ENCODE measurements at regions not wholly inside any gene's neighbourhood (a gene's known extent, or its start where the extent isn't known, plus 50 kb on each side); places are given as distances from the start of the nearest gene placed in this dataset.

- Mint-ChIP-seq H3K4me3 (no peak overlapping the region), H3K27me3 (ENCODE audit: insufficient read depth) (peaks cover 4% of the 10 kb centered on the region), H3K36me3 (ENCODE audit: low read depth) (0 out of 2 replicates have a peak, but pooled peaks cover 7% of the 10 kb centered on the region), H3K9me3 (peaks cover 11% of the 10 kb centered on the region), H3K27ac (no peak overlapping the region), H3K4me1 (ENCODE audit: low read depth) (no peaks in the 10 kb centered on the region)
- TF ChIP-seq, protein P1, sequence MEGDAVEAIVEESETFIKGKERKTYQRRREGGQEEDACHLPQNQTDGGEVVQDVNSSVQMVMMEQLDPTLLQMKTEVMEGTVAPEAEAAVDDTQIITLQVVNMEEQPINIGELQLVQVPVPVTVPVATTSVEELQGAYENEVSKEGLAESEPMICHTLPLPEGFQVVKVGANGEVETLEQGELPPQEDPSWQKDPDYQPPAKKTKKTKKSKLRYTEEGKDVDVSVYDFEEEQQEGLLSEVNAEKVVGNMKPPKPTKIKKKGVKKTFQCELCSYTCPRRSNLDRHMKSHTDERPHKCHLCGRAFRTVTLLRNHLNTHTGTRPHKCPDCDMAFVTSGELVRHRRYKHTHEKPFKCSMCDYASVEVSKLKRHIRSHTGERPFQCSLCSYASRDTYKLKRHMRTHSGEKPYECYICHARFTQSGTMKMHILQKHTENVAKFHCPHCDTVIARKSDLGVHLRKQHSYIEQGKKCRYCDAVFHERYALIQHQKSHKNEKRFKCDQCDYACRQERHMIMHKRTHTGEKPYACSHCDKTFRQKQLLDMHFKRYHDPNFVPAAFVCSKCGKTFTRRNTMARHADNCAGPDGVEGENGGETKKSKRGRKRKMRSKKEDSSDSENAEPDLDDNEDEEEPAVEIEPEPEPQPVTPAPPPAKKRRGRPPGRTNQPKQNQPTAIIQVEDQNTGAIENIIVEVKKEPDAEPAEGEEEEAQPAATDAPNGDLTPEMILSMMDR (IDR thresholded peaks at IDR 0.05): no peak
- DNase-seq: no peak
These were observed 91.0 kb upstream of the MB21D2 start for GRCh38 chr3:193008654-193009053.

DNA sequence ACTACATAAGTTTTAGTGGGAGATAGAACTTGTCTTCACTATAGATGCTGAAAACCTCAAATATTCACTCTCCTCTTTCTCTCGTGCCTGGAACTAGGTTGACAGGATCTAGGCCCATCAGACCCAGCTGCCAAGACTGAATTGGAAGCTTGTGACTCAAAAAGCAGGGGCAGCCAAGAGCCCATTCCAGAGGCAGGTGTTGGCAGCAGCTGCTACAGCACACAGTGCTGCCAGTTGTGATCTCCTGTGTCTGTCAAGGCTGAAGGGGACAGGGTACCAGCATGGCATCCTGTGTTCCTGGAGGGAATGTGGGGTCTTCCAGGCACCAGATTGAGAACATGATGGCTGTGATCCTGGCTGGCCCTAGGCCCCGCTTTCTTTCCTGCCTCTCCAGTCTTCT lies 92.5 kb upstream of the MB21D2 start:
- H3K9me3 Mint-ChIP-seq: peaks cover 11% of the 10 kb centered on the region
- H3K4me3 Mint-ChIP-seq: no peak overlapping the region
- H3K27ac Mint-ChIP-seq: no peak overlapping the region
- peaks cover 6% of the 10 kb centered on the region for H3K27me3 Mint-ChIP-seq (ENCODE audit: insufficient read depth)
- 0 out of 2 replicates have a peak, but pooled peaks cover 7% of the 10 kb centered on the region for H3K36me3 Mint-ChIP-seq (ENCODE audit: low read depth)
- TF ChIP-seq, protein P1 (IDR thresholded peaks at IDR 0.05): no peak
- H3K4me1 Mint-ChIP-seq (ENCODE audit: low read depth): no peaks in the 10 kb centered on the region
- no peak for DNase-seq

- peaks cover 7% of the 10 kb centered on the region for H3K4me1 Mint-ChIP-seq (ENCODE audit: low read depth)
- TF ChIP-seq, protein P1 (IDR thresholded peaks at IDR 0.05): no peak
- H3K4me3 Mint-ChIP-seq: no peak overlapping the region
- H3K27ac Mint-ChIP-seq: no peak overlapping the region
- H3K36me3 Mint-ChIP-seq (ENCODE audit: low read depth): 0 out of 2 replicates have a peak, but pooled peaks cover 7% of the 10 kb centered on the region
- no peak for DNase-seq
- peaks cover 11% of the 10 kb centered on the region for H3K9me3 Mint-ChIP-seq
- peaks cover 6% of the 10 kb centered on the region for H3K27me3 Mint-ChIP-seq (ENCODE audit: insufficient read depth)
These were observed 94.3 kb upstream of the MB21D2 start for GRCh38 chr3:193011958-193012357.

- Mint-ChIP-seq H3K27me3 (ENCODE audit: insufficient read depth) (peaks cover 4% of the 10 kb centered on the region), H3K4me3 (no peak overlapping the region), H3K36me3 (ENCODE audit: low read depth) (0 out of 2 replicates have a peak, but pooled peaks cover 7% of the 10 kb centered on the region), H3K27ac (no peak overlapping the region), H3K4me1 (ENCODE audit: low read depth) (peaks cover 7% of the 10 kb centered on the region), H3K9me3 (peaks cover 11% of the 10 kb centered on the region)
- TF ChIP-seq, protein P1 (IDR thresholded peaks at IDR 0.05): no peak
- DNase-seq: no peak
These were observed 97.2 kb upstream of the MB21D2 start for GRCh38 chr3:193014902-193015301.

DNA sequence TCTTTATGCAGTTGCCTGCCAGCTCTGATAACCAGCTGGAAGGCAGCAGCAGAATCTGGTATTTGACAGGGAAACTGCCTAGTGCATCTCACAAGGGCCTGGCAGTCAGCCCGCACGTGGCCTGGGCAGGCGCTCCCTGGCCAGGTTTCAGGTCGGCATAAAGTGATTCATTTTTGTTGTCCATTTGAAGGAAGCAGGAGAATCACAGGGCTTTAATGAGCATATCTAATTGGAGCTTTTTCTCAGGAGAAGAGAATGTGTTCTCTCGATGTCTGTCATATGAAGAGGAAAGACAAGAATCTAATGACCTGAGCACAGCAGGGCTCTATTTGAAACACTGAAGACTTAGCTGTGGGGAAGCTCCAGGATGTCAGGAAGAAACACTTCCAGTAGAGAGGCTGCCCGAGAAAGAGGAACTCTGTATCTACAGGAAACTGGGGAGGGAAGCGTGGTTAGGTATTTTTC lies 98.8 kb upstream of the MB21D2 start:
- H3K27me3 Mint-ChIP-seq (ENCODE audit: insufficient read depth): peaks cover 4% of the 10 kb centered on the region
- no peak overlapping the region for H3K4me3 Mint-ChIP-seq
- DNase-seq: peak; percentile 10
- H3K4me1 Mint-ChIP-seq (ENCODE audit: low read depth): peaks cover 7% of the 10 kb centered on the region
- 0 out of 2 replicates have a peak, but pooled peaks cover 7% of the 10 kb centered on the region for H3K36me3 Mint-ChIP-seq (ENCODE audit: low read depth)
- TF ChIP-seq, protein P1 (IDR thresholded peaks at IDR 0.05): no peak
- no peak overlapping the region for H3K27ac Mint-ChIP-seq
- H3K9me3 Mint-ChIP-seq: peaks cover 11% of the 10 kb centered on the region

Data from HFFc6 (cell line).